HG03097 (cell line): ENCODE measurements at regions not wholly inside any gene's neighbourhood (a gene's known extent, or its start where the extent isn't known, plus 50 kb on each side); places are given as distances from the start of the nearest gene placed in this dataset.

Experiments
- ATAC-seq: cut with Tn5 transposase; IDR thresholded peaks from one replicate; pipeline ENCODE4 v1.9.1; 2021; ENCODE audit not compliant: unreplicated experiment, low FRiP score

DNA sequence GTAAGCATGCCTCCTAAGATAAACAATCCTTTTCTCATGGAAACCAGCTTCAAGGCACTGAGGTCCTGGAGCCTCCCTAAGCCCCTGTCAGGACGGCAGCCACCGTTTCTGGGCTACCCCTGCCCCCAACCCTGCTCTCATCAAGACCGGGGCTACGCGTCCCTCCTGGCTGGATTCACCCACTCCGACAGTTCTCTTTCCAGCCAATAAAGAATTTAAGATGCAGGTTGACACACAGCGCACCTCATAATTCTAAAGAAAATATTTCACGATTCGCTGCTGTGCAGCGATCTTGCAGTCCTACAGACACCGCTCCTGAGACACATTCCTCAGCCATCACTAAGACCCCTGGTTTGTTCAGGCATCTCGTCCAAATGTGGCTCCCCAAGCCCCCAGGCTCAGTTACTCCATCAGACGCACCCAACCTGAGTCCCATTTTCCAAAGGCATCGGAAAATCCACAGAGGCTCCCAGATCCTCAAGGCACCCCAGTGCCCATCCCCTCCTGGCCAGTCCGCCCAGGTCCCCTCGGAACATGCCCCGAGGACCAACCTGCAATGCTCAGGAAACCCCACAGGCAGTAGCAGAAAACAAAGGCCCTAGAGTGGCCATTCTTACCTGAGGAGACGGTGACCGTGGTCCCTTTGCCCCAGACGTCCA, 336.3 kb downstream of the TMEM121 start:
- ATAC-seq, result no peak

- no peak for ATAC-seq
These were observed 337.1 kb downstream of the TMEM121 start for GRCh38 chr14:105863296-105864108.

DNA sequence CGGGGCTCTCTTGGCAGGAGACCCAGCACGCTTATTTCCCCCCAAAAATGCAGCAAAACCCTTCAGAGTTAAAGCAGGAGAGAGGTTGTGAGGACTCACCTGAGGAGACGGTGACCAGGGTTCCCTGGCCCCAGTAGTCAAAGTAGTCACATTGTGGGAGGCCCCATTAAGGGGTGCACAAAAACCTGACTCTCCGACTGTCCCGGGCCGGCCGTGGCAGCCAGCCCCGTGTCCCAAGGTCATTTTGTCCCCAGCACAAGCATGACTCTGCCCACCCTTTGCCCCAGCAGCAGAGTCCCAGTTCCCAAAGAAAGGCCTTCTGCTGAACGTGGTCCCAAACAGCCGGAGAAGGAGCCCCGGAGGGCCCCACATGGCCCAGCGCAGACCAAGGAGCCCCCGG, 337.7 kb downstream of the TMEM121 start:
- no peak for ATAC-seq

- ATAC-seq, result no peak
These were observed 338.4 kb downstream of the TMEM121 start for GRCh38 chr14:105864651-105865265.

GRCh38 chr14:105865266-105865903, 339.0 kb downstream of the TMEM121 start:
- no peak for ATAC-seq

DNA sequence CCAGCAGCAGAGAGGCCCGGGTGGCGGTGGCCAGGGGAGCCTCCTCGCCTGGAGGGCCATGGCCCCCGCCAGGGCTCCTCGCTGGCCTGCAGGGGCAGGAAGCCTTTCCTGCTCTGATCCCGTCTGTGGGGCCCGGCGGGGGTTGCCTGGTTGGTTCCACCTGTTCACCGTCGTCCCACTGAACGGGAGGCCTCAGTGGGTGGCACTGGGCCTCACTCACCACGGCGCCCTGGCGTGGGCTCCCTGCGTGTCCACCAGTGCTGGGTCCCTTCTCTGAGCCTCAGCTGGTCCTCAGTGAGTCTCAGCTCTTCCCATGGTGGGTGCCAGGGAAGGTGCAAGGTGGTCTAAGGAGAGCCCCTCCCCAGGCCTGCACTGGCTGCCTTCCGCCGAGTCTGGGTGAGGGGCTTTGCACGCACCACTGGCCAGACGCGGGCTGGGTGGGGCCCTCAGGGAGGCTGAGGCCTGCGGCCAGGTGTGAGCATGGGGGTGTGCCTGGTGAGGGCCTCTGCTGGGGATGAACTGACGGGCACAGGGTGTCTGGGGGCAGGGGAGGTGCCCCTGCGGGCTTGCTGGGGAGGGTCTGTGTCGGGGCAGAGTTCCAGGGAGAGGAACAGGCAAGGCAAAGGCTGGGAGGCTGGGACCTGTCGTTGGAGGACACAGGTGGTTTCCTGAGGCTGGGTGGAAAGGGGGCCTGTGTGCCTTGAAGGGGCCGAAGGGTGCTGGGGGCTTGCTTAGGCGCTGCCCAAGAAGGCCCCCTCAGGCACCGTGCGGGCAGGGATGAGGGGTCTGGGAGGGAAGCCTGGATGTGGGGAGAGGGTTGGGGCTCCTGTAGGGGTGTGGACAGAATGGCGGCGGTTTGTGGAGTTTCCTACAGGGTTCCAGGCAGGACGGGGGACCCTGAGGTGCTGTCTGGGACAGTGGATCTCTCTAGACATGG, 339.8 kb downstream of the TMEM121 start:
- no peak for ATAC-seq

DNA sequence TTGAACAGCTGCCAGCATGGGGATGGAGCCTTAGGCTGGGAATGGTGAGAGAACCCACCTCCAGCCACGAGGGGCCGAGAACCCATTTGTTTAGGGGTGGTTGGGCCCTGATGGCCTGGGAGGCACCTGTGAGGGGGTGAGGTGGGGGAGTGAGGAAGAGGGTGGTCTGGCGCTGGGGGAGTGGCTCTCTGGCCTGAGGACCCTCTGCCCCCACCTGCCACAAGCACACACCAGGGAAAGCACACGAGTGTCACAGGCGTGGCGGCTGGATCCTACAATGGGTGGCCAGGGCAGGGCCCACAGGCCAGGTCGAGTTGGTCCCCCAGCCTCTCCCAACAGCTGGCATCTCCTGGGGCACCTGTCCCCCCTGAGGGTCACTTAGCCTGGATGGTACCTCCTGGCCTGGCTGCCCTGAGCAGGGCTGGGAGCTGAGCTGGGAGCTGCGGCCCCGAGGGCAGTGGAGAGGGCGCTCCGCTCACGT, 340.5 kb downstream of the TMEM121 start:
- no peak for ATAC-seq

GRCh38 chr14:105867961-105868599, 341.7 kb downstream of the TMEM121 start:
- no peak for ATAC-seq

- ATAC-seq, result no peak
These were observed 345.2 kb downstream of the TMEM121 start for GRCh38 chr14:105871590-105871989.

DNA sequence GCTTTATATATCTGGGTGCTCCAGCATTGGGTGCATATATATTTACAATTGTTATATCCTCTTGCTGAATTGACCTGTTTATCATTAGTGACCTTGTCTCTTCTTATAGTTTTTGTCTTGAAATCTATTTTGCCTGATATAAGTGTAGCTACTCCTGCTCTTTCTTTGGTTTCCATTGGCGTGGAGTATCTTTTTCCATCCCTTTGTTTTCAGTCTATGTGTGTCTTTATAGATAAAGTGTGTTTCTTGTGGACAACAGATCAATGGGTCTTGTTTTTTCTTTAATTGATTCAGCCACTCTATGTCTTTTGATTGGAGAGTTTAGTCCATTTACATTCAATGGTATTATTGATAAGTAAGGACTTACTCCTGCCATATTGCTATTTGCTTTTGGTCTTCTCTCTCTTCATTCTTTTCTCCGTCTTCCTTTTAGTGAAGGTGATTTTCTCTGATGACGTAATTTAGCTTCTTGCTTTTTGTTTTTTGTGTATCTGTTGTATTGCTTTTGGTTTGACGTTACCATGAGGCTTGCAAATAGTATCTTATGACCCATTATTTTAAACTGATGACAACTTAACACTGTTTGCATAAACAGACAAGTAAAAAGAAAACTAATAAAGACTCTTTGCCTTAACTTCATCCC, 347.6 kb downstream of the TMEM121 start:
- ATAC-seq, result no peak

GRCh38 chr14:105876158-105876557, 349.8 kb downstream of the TMEM121 start:
- no peak for ATAC-seq

DNA sequence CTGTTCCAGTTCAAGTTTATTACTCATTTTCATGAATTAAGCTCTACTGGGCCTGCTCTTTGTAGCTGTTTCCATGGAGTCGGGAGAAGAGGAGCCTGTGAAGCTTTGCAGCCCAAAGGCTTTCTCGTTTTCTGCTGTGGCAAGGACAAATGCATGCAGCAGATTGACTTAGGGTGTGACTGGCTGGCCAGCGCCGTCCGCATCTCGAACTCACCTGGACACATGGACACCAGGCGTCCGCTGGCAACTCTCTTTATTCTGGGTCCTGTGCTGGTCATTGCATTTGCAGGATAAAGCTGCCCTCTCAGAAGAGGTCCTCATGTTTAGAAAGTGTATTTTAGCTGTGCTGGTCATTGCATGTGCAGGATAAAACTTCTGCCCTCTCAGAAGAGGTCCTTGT, 350.4 kb downstream of the TMEM121 start:
- no peak for ATAC-seq

DNA sequence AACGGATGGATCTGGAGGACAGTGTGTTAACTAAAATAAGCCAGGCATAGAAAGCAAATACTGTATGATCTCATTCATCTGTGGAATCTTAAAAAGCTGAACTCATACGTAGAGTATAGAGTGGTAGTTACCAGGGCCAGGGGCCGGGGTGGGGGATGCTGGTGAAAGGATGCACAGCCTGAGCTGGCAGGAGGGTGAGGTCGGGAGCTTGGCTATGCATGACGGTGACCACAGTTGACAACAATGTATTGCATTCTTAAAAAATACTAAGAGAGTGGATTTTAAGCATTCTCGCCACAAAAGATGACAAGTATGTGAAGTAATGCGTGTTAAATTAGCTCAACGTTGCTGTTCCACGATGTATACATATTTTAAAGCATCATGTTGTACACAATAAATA, 351.3 kb downstream of the TMEM121 start:
- no peak for ATAC-seq

- ATAC-seq, result no peak
These were observed 351.7 kb downstream of the TMEM121 start for GRCh38 chr14:105878125-105878524.

DNA sequence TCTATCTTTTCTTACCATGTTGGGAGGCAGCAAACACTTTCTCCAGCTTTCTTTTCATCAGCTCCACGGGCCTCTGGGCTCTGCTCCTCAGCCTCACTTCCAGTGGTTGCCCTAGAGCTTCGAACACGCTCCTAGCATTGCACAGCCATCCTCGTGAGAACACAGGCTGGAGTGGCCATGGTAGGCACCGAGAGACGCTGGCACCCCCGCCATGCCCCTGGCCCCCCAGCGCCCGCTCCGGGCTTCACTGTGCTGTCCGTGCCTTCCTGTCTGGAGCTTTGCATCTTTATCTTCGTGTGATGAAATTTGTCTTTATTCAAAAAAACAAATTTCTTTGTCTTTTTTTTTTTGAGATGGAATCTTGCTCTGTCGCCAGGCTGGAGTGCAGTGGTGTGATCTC, 352.2 kb downstream of the TMEM121 start:
- ATAC-seq, result no peak

GRCh38 chr14:105879503-105879866, 353.1 kb downstream of the TMEM121 start:
- ATAC-seq, result no peak

GRCh38 chr14:105879867-105880561, 353.6 kb downstream of the TMEM121 start:
- ATAC-seq, result no peak

DNA sequence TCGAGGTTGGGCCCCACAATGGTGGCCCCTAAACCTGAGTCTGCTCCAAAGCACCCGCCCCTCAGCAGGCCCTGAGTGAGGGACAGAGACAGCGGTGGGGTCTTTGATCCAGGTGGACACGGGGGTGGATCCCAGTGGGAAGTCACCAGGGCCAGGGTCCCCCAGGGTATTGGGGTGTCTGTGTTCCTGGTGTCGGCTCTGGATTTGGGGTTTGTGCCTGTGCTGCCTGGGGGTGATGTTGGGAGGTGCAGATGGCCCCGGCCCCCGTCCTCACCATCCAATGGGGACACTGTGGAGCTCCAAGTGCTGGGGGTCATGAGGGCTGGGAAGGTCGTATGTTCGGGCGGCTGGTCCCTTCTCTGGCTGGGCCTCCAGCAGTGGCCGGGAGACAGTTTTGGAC, 354.2 kb downstream of the TMEM121 start:
- no peak for ATAC-seq
